A673 (cell line): ENCODE measurements at regions not wholly inside any gene's neighbourhood (a gene's known extent, or its start where the extent isn't known, plus 50 kb on each side); places are given as distances from the start of the nearest gene placed in this dataset.
"Not testable (repeated sequence)": the region's sequence is repeated elsewhere in the genome, so short reads cannot be mapped to it uniquely, and the experiment has no call there.

Experiments
- BruUV-seq: library from RNA; stranded (reverse); fragments of 400-500 nt; replicated peaks from 2 replicates; lab custom pipeline; 2021; lab: Mats Ljungman, UMichigan
- CTCF ChIA-PET: fragments of 300-600 bp; sonication (Branson Sonifier 250); formaldehyde crosslinking; loops from one replicate; lab custom pipeline; 2022; ENCODE audit warnings: antibody characterized with exemption; lab: Charles Lee
- POLR2A ChIA-PET: fragments of 300-600 bp; sonication (Branson Sonifier 250); formaldehyde crosslinking; loops from one replicate; lab custom pipeline; 2022; ENCODE audit warnings: antibody characterized with exemption; ENCODE audit not compliant: low non-redundant PET; lab: Charles Lee
- DNase-seq: peaks from one replicate; pipeline ENCODE4 v3.0.0-alpha.2; 2015; ENCODE audit warnings: low spot score
- H3K27ac ChIP-seq: fragments of 200-600 bp; sonication (generic); 2 replicates; pipeline ENCODE4 v1.5.1; 2016; ENCODE audit warnings: mixed run types, low read depth, mild to moderate bottlenecking, mixed read lengths, antibody characterized with exemption, low read length; ENCODE audit not compliant: poor library complexity, severe bottlenecking
- H3K27me3 ChIP-seq: fragments of 200-600 bp; sonication (generic); replicated peaks from 2 replicates; pipeline ENCODE4 v1.6.1; 2017; ENCODE audit warnings: mixed run types, low read depth, mild to moderate bottlenecking, mixed read lengths, antibody characterized with exemption, low read length; ENCODE audit not compliant: insufficient read depth, poor library complexity
- H3K36me3 ChIP-seq: fragments of 200-600 bp; sonication (generic); 2 replicates; pipeline ENCODE4 v1.6.1; 2016; ENCODE audit warnings: mixed run types, mild to moderate bottlenecking, mixed read lengths, antibody characterized with exemption, low read length; ENCODE audit not compliant: insufficient read depth, poor library complexity, severe bottlenecking
- H3K4me1 ChIP-seq: fragments of 200-600 bp; sonication (generic); 2 replicates; pipeline ENCODE4 v1.6.1; 2017; ENCODE audit warnings: mixed run types, mild to moderate bottlenecking, mixed read lengths, antibody characterized with exemption, low read length; ENCODE audit not compliant: insufficient read depth, poor library complexity, severe bottlenecking
- H3K4me3 ChIP-seq: fragments of 200-600 bp; sonication (generic); 2 replicates; pipeline ENCODE4 v1.5.1; 2016; ENCODE audit warnings: low read depth, mixed run types, mild to moderate bottlenecking, mixed read lengths, low read length; ENCODE audit not compliant: poor library complexity, severe bottlenecking
- H3K9me3 ChIP-seq: fragments of 200-600 bp; sonication (generic); 2 replicates; pipeline ENCODE4 v1.6.1; 2016; ENCODE audit warnings: mixed run types, low read depth, mild to moderate bottlenecking, mixed read lengths, antibody characterized with exemption, low read length; ENCODE audit not compliant: poor library complexity, severe bottlenecking
- CTCF ChIP-seq: fragments of 300-800, 200-600 bp; sonication (generic); conservative IDR thresholded peaks from 2 replicates; pipeline ENCODE4 v1.5.1; 2017; ENCODE audit warnings: low read depth, mild to moderate bottlenecking, antibody characterized with exemption, low read length, moderate library complexity, mixed read lengths
- EZH2 ChIP-seq: fragments of 200-600 bp; sonication (generic); IDR thresholded peaks from 2 replicates; pipeline ENCODE4 v1.6.1; 2017; ENCODE audit warnings: borderline replicate concordance, low read depth, mild to moderate bottlenecking, mixed read lengths, antibody characterized with exemption, low read length; ENCODE audit not compliant: poor library complexity, severe bottlenecking
- intact Hi-C: fragments of 100-400 bp; cut with micrococcal nuclease; formaldehyde crosslinking; loops from one replicate; pipeline ENCODE4 v1.10.0; 2022; ENCODE audit not compliant: unreplicated experiment

- no peak overlapping the region for H3K4me3 ChIP-seq
- intact Hi-C loops, result loop anchor here (5.0 kb wide), 1 partner anchor 239 kb away; no protein-coding TSS in a partner anchor
- POLR2A ChIA-PET, result no interaction called here
Measured at GRCh38 chrX:40878766-40879165, 143.4 kb upstream of the MED14 start.

GRCh38 chrX:40879172-40879571 is 143.8 kb upstream of the MED14 start:
- H3K36me3 ChIP-seq, H3K9me3 ChIP-seq, H3K27ac ChIP-seq, CTCF ChIA-PET, DNase-seq, POLR2A ChIA-PET, H3K4me3 ChIP-seq, H3K27me3 ChIP-seq, H3K4me1 ChIP-seq, BruUV-seq: not testable (repeated sequence)
- intact Hi-C loops, result loop anchor here (5.0 kb wide), 1 partner anchor 238 kb away; no protein-coding TSS in a partner anchor

More at GRCh38 chrX:40878766-40879165, 143.4 kb upstream of the MED14 start:
- no peaks in the 10 kb centered on the region for H3K36me3 ChIP-seq
- BruUV-seq, result no TSS peak
- H3K4me1 ChIP-seq, result no peaks in the 10 kb centered on the region
- no peak for TF ChIP-seq CTCF
- no peak for TF ChIP-seq EZH2
- H3K27me3 ChIP-seq, result no peaks in the 10 kb centered on the region
- H3K27ac ChIP-seq, result no peak overlapping the region
- H3K9me3 ChIP-seq, result no peaks in the 10 kb centered on the region
- DNase-seq, result no peak
- CTCF ChIA-PET, result no interaction called here

DNA sequence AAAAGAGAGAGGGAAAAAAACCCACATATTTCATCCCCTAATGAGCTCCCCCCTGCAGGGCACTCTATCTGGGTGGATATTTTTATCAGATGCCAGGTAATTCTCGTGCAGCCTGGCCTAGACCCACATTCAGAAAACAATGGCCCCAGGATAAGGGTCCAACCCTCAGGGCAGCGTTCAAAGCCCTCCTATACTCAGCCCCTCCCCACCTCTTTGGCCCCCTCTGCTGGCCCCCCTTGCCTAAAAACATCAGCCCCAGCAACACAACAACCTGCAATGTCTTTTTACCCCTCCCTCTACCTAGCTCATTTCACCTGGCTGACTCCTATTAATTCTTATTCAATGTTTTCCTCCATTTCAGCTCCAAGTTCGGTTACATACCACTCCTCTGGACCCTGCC is 145.4 kb upstream of the MED14 start:
- TF ChIP-seq CTCF (no peak), EZH2 (no peak)
- ChIA-PET POLR2A (no interaction called here), CTCF (no interaction called here)
- Histone ChIP-seq H3K36me3 (no peaks in the 10 kb centered on the region), H3K27me3 (no peaks in the 10 kb centered on the region), H3K4me3 (no peak overlapping the region), H3K9me3 (no peaks in the 10 kb centered on the region), H3K27ac (no peak overlapping the region), H3K4me1 (no peaks in the 10 kb centered on the region)
- intact Hi-C loops, result no loop called here
- DNase-seq, result no peak
- BruUV-seq, result no TSS peak

GRCh38 chrX:40883021-40883619 is 147.8 kb upstream of the MED14 start:
- Histone ChIP-seq H3K4me1 (no peaks in the 10 kb centered on the region), H3K27ac (no peak overlapping the region), H3K4me3 (no peak overlapping the region), H3K36me3 (no peaks in the 10 kb centered on the region), H3K27me3 (no peaks in the 10 kb centered on the region), H3K9me3 (no peaks in the 10 kb centered on the region)
- no peak for DNase-seq
- ChIA-PET POLR2A (no interaction called here), CTCF (no interaction called here)
- TF ChIP-seq CTCF (no peak), EZH2 (no peak)
- intact Hi-C loops, result no loop called here
- BruUV-seq, result no TSS peak
